Stomach (tissue), 4 donors: ENCODE measurements at regions not wholly inside any gene's neighbourhood (a gene's known extent, or its start where the extent isn't known, plus 50 kb on each side); places are given as distances from the start of the nearest gene placed in this dataset.

Experiments used
- EP300 ChIP-seq: sonication (generic); formaldehyde crosslinking; IDR thresholded peaks from one replicate; pipeline ENCODE4 v1.6.1; 2017; ENCODE audit warnings: antibody characterized with exemption
- POLR2A ChIP-seq, 4 donors: fragments of 450-650 bp; IDR thresholded peaks; one replicate each; pipeline ENCODE4 v1.6.1; 2016; ENCODE audit warnings: antibody characterized with exemption in 4 of 4, control low read depth in 2 of 4, mild to moderate bottlenecking in 1 of 4, moderate library complexity in 1 of 4
- POLR2AphosphoS5 ChIP-seq, 3 donors: sonication (generic); formaldehyde crosslinking; IDR thresholded peaks; one replicate each; pipeline ENCODE4 v1.6.1; 2016; ENCODE audit warnings: antibody characterized with exemption in 3 of 3
- TF ChIP-seq, protein P1 (sequence below), 7 experiments: fragments of 450-650 bp in 4 of 7; fragments of 200-600 bp in 3 of 7; sonication (generic) in 3 of 7; IDR thresholded peaks; one replicate each; pipeline ENCODE4 v1.5.1; 2016 to 2019; ENCODE audit warnings: antibody characterized with exemption in 7 of 7, control low read depth in 2 of 7, mild to moderate bottlenecking in 1 of 7

DNA sequence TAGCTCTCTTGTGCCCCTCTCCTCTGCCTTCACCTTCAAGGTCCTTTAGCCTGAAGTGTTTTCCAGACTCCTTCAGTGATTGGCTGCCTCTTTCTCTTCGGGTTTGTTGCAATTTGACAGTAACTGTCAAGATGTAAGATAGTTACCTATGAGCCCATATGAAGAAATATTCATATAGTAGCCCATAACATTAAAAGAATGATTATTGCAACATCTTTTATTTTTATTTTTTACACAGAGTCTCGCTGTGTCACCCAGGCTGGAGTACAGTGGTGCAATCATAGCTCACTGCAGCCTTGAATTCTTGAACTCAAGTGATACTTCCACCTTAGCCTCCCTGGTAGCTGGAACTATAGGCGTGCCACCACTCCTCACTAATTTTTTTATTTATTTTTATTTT lies 80.5 kb downstream of the FOXI3 start:
- TF ChIP-seq, protein P1, sequence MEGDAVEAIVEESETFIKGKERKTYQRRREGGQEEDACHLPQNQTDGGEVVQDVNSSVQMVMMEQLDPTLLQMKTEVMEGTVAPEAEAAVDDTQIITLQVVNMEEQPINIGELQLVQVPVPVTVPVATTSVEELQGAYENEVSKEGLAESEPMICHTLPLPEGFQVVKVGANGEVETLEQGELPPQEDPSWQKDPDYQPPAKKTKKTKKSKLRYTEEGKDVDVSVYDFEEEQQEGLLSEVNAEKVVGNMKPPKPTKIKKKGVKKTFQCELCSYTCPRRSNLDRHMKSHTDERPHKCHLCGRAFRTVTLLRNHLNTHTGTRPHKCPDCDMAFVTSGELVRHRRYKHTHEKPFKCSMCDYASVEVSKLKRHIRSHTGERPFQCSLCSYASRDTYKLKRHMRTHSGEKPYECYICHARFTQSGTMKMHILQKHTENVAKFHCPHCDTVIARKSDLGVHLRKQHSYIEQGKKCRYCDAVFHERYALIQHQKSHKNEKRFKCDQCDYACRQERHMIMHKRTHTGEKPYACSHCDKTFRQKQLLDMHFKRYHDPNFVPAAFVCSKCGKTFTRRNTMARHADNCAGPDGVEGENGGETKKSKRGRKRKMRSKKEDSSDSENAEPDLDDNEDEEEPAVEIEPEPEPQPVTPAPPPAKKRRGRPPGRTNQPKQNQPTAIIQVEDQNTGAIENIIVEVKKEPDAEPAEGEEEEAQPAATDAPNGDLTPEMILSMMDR (IDR thresholded peaks at IDR 0.05), result no peak
- TF ChIP-seq POLR2A (IDR thresholded peaks at IDR 0.05), result no peak
- TF ChIP-seq POLR2AphosphoS5 (IDR thresholded peaks at IDR 0.05), result no peak
- TF ChIP-seq EP300, result no peak
